HG03378 (cell line): ENCODE measurements at regions not wholly inside any gene's neighbourhood (a gene's known extent, or its start where the extent isn't known, plus 50 kb on each side); places are given as distances from the start of the nearest gene placed in this dataset.
"Not testable (repeated sequence)": the region's sequence is repeated elsewhere in the genome, so short reads cannot be mapped to it uniquely, and the experiment has no call there.

Experiments
- ATAC-seq: cut with Tn5 transposase; IDR thresholded peaks from one replicate; pipeline ENCODE4 v1.9.1; 2021; ENCODE audit warnings: mild to moderate bottlenecking, moderate library complexity; ENCODE audit not compliant: unreplicated experiment

GRCh38 chr2:22185251-22185650 lies 1061.5 kb downstream of the TDRD15 start:
- no peak for ATAC-seq

GRCh38 chr2:22186261-22186828 lies 1062.6 kb downstream of the TDRD15 start:
- ATAC-seq, result not testable (repeated sequence)

- ATAC-seq, result no peak
Measured at GRCh38 chr2:22189893-22190480, 1066.2 kb downstream of the TDRD15 start.

- ATAC-seq, result no peak
Measured at GRCh38 chr2:22194218-22194617, 1070.5 kb downstream of the TDRD15 start.

GRCh38 chr2:22196806-22197205 lies 1073.0 kb downstream of the TDRD15 start:
- no peak for ATAC-seq

GRCh38 chr2:22198381-22199283 lies 1074.9 kb downstream of the TDRD15 start:
- ATAC-seq, result no peak

- ATAC-seq, result no peak
Measured at GRCh38 chr2:22199994-22200393, 1076.2 kb downstream of the TDRD15 start.

- ATAC-seq, result no peak
Measured at GRCh38 chr2:22209545-22209944, 1085.8 kb downstream of the TDRD15 start.

- no peak for ATAC-seq
Measured at GRCh38 chr2:22213237-22213636, 1089.5 kb downstream of the TDRD15 start.

GRCh38 chr2:22215517-22215916 lies 1091.7 kb downstream of the TDRD15 start:
- no peak for ATAC-seq

- no peak for ATAC-seq
Measured at GRCh38 chr2:22217881-22218280, 1094.1 kb downstream of the TDRD15 start.

GRCh38 chr2:22221006-22221405 lies 1097.2 kb downstream of the TDRD15 start:
- ATAC-seq, result no peak

- no peak for ATAC-seq
Measured at GRCh38 chr2:22238967-22239366, 1115.2 kb downstream of the TDRD15 start.

GRCh38 chr2:22247466-22247865 lies 1123.7 kb downstream of the TDRD15 start:
- ATAC-seq, result no peak

- ATAC-seq, result no peak
Measured at GRCh38 chr2:22248851-22249250, 1125.1 kb downstream of the TDRD15 start.

- no peak for ATAC-seq
Measured at GRCh38 chr2:22253171-22253570, 1129.4 kb downstream of the TDRD15 start.

GRCh38 chr2:22261165-22261564 lies 1123.8 kb upstream of the KLHL29 start:
- ATAC-seq, result no peak

- no peak for ATAC-seq
Measured at GRCh38 chr2:22270341-22270740, 1114.6 kb upstream of the KLHL29 start.

- no peak for ATAC-seq
Measured at GRCh38 chr2:22273853-22274252, 1111.1 kb upstream of the KLHL29 start.

GRCh38 chr2:22274661-22275060 lies 1110.3 kb upstream of the KLHL29 start:
- no peak for ATAC-seq

- peak; percentile 82 for ATAC-seq
Measured at GRCh38 chr2:22276696-22277095, 1108.3 kb upstream of the KLHL29 start.

GRCh38 chr2:22279541-22279940 lies 1105.4 kb upstream of the KLHL29 start:
- ATAC-seq, result no peak
